A673 (cell line): ENCODE measurements at regions not wholly inside any gene's neighbourhood (a gene's known extent, or its start where the extent isn't known, plus 50 kb on each side); places are given as distances from the start of the nearest gene placed in this dataset.

Experiments
- EZH2 ChIP-seq: fragments of 200-600 bp; sonication (generic); IDR thresholded peaks from 2 replicates; pipeline ENCODE4 v1.6.1; 2017; ENCODE audit warnings: borderline replicate concordance, low read depth, mild to moderate bottlenecking, mixed read lengths, antibody characterized with exemption, low read length; ENCODE audit not compliant: poor library complexity, severe bottlenecking
- TF ChIP-seq, protein P1 (sequence below): fragments of 300-800, 200-600 bp; sonication (generic); conservative IDR thresholded peaks from 2 replicates; pipeline ENCODE4 v1.5.1; 2017; ENCODE audit warnings: low read depth, mild to moderate bottlenecking, antibody characterized with exemption, low read length, moderate library complexity, mixed read lengths

DNA sequence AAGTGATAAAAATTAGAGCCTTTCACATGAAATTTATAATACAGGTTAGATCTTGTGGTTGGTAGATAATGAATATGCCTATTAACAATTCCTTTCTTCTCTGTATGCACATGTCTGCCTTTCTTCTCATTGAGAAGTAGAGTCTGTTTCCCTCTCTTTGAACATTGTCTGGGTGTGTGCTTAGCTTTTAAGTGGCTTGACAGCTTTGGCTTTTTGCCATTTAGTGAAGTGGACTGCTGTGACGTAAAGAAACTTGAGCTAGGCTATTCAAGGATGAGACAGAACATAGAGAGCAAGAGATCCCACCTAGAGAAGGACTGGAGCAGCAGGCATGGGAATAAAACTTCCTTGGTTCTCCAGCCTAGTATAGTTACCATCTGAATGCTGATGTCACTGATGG is 996.7 kb upstream of the CELF2 start:
- TF ChIP-seq, protein P1, sequence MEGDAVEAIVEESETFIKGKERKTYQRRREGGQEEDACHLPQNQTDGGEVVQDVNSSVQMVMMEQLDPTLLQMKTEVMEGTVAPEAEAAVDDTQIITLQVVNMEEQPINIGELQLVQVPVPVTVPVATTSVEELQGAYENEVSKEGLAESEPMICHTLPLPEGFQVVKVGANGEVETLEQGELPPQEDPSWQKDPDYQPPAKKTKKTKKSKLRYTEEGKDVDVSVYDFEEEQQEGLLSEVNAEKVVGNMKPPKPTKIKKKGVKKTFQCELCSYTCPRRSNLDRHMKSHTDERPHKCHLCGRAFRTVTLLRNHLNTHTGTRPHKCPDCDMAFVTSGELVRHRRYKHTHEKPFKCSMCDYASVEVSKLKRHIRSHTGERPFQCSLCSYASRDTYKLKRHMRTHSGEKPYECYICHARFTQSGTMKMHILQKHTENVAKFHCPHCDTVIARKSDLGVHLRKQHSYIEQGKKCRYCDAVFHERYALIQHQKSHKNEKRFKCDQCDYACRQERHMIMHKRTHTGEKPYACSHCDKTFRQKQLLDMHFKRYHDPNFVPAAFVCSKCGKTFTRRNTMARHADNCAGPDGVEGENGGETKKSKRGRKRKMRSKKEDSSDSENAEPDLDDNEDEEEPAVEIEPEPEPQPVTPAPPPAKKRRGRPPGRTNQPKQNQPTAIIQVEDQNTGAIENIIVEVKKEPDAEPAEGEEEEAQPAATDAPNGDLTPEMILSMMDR: no peak
- TF ChIP-seq EZH2: no peak
